HG03342 (cell line): ENCODE measurements at regions not wholly inside any gene's neighbourhood (a gene's known extent, or its start where the extent isn't known, plus 50 kb on each side); places are given as distances from the start of the nearest gene placed in this dataset.
"Not testable (repeated sequence)": the region's sequence is repeated elsewhere in the genome, so short reads cannot be mapped to it uniquely, and the experiment has no call there.

Experiments used
- ATAC-seq: cut with Tn5 transposase; IDR thresholded peaks from one replicate; pipeline ENCODE4 v1.9.1; 2021; ENCODE audit warnings: mild to moderate bottlenecking, moderate library complexity; ENCODE audit not compliant: unreplicated experiment

GRCh38 chr5:9761706-9762105 lies 131.6 kb upstream of the TAS2R1 start:
- ATAC-seq, result no peak

DNA sequence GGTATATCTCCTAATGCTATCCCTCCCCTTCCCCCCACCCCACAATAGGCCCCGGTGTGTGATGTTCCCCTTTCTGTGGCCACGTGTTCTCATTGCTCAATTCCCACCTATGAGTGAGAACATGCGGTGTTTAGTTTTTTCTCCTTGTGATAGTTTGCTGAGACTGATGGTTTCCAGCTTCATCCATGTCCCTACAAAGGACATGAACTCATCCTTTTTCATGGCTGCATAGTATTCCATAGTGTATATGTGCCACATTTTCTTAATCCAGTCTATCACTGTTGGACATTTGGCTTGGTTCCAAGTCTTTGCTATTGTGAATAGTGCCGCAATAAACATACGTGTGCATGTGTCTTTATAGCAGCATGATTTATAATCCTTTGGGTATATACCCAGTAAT lies 122.5 kb upstream of the TAS2R1 start:
- ATAC-seq, result not testable (repeated sequence)

DNA sequence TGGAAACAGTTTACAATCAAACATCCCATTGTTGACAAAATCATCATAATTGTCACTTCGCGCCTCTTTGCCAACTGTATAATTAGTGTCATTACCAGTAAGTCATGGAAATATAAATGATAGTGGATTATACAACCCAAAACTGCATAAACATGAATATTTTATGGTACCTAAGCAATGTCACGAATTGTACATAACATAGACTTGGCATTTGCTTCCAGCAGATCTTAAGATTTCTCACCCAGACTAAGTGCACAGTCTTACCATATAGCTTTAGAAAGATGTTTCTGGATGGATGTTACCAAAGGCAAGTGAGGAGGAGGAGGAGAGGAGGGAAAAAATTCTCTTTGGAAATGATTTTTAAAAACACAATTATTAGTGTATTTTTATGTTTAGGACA lies 113.4 kb upstream of the TAS2R1 start:
- no peak for ATAC-seq

- no peak for ATAC-seq
Measured at GRCh38 chr5:9742848-9743247, 112.7 kb upstream of the TAS2R1 start.

DNA sequence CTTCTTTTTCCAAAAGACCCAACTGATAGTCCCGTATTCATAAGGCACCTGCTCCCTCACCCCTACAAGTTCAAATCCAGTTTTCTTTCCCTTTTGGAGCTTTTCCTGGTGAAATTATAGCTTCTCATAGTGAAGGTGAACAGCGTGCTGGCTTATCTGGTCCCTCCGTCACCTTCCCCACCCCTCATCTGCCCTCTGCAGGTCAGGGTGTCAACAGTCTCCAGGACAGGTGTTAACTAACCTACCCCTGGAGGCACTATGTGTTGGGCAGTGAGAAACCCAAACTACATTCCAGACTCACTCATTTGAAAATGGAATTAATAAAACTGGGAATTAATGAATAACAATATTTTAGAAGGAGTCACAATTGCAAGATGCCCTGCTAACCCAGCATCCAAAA lies 109.0 kb upstream of the TAS2R1 start:
- no peak for ATAC-seq

DNA sequence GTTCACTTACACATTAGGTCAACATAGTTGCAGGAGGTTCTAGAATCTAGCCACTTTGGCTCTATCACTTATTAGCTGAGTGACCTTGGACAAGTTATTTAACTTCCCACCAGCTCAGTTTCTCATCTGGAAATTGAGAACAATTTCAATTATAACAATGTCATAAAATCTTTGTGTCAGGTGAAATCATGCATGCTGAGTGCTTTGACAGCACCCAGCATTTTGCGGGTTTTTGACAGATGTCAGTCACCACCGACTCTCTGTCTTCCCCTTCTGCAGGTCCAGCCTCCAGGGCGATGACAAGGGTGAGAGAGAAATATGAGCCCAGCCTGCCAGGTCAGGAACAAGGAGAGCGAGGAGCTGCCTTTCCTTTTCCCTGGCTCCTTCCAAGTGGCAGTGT lies 107.1 kb upstream of the TAS2R1 start:
- ATAC-seq, result no peak

- no peak for ATAC-seq
Measured at GRCh38 chr5:9733486-9733885, 103.3 kb upstream of the TAS2R1 start.

- ATAC-seq, result no peak
Measured at GRCh38 chr5:9731159-9731558, 101.0 kb upstream of the TAS2R1 start.

- no peak for ATAC-seq
Measured at GRCh38 chr5:9728261-9728660, 98.1 kb upstream of the TAS2R1 start.

DNA sequence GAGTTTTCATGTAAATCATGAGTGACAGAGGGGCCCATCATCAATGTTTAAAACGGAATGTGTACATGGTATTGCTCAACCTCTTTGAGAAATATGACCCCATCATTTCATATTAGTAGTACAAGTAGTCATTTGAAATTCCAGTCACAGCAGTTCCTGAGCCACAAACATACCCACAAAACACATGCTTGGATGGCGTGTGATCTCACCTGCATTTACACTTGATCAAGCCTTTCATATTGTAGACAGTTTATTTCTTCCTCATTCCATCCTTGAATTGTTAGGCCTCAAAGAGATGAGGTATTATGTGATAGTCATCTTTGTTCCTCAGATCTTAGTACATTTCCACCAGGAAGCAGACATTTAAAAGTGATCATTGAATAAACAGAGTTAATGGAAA lies 96.8 kb upstream of the TAS2R1 start:
- no peak for ATAC-seq

DNA sequence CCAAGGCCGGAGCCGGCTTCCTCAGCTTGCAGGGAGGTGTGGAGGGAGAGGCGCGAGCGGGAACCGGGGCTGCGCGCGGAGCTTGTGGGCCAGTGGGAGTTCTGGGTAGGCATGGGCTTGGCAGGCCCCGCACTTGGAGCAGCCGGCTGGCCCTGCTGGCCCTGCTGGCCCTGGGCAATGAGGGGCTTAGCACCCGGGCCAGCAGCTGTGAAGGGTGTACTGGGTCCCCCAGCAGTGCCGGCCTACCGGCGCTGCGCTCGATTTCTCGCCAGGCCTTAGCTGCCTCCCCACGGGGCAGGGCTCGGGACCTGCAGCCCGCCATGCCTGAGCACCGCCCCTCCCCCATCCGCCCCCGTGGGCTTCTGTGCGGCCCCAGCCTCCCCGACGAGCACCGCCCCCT lies 95.1 kb upstream of the TAS2R1 start:
- ATAC-seq, result not testable (repeated sequence)

DNA sequence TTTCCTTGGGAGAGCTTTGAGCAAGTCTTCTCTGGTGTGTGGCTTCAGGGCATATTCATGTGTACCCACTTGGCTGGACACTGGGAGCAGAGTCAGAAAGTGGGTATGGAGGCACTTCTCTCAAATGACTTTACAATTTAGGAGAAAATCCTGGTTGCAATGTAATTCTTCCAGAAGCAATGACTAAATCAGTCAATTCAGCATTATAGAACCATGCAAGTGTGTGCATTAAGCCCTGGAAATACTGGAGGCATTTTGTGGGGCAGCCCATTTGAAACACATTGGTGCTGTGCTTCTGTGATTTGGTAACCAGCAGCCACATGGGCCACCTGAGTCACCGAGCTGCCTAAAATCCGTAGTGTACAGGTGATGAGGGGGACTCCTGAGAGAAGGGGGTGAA lies 94.6 kb upstream of the TAS2R1 start:
- no peak for ATAC-seq

DNA sequence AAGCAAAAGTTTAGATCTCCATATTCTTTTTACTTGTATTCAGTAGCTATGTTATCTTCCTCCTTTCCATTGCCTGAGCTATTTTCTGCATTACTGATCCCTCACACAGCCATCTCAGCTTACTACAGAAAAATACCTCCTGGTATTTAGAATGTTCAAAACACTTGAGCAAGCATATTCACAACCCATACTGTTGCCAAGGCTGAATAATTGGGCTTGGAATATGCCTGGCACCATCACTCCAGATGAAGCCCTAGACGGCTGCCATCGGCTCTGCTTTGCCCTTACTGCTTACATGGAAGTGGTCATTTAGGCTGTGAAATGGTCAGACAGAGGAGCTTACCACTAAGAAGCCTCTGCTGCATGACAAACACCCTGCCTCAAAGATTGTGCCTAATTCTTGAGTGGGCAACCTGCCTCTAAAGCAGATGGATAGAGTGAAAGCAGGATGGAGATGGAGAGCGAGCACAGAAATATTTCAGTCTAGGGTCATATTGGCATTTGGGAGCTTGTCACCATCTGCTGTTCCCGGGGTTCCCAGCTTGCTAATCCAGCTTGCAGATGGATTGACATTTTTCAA lies 92.5 kb upstream of the TAS2R1 start:
- ATAC-seq, result no peak

DNA sequence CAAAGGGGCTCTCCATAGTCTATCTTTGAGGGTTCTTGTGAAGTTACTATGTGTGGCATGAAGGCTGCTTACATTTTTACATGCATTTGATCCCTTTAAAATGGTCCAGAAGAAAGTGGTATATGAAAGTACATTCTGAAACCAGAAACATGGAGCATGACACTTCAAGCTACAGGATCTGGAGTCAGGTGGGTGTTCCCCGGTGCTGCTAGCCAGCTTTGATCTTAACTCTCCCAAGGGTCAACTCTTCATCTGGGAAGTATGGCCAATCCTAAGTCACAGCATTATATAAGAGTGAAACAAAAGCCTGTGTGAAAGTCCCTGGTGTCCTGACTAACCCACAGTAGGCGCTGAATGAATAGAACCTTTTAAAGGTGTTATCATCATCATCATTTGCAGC lies 91.0 kb upstream of the TAS2R1 start:
- ATAC-seq, result no peak

GRCh38 chr5:9720361-9720760 lies 90.2 kb upstream of the TAS2R1 start:
- ATAC-seq, result no peak

DNA sequence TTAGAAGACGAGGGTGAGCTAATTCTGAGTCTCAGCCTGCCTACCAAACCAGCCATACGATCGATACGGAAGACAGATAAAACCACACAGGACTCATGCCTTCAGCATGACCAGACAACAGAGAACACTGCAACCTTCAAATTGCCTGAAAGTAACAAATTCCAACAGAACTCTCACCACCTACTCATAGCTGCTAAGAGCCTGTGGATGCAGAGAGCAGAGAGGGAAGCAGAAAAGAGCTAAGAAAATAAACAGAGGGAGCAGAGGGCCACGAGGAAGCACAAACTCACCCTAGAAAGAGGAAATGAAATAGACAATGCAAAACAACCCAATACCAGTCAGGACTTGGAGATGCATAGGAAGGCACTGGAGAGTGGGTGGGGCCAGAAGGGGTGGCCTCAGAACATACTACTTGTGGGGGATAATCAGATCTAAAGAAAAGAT lies 86.7 kb upstream of the TAS2R1 start:
- ATAC-seq, result peak; percentile 89

- ATAC-seq, result no peak
Measured at GRCh38 chr5:9715891-9716335, 85.8 kb upstream of the TAS2R1 start.

DNA sequence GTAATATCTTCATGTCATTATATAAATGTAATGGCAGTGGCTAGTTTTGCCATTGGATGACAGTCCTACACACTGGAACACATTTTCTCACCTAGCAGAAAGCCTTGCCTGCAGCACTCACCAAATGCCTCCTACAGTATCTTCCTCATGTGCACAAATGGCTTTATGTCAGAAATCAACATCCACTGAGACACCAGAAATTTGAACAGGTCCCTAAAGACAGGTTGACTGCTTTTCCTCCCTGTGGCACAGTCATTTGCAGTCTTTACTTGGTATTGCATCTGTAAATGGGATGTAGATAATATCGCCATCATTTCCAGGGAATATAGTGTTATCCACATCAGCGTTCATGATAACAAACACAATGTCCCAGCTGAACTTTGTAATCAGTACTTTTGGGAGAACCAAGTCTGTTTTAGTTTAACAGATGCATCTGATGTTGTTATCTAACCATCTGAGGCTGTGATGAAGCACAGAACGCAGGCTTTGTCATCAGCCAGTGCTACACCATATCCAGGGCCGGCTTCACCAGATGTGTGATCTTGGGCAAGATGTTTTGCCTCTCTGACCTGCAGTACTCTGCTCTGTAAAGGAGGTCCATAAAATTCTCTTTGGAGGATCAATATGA lies 83.9 kb upstream of the TAS2R1 start:
- no peak for ATAC-seq

DNA sequence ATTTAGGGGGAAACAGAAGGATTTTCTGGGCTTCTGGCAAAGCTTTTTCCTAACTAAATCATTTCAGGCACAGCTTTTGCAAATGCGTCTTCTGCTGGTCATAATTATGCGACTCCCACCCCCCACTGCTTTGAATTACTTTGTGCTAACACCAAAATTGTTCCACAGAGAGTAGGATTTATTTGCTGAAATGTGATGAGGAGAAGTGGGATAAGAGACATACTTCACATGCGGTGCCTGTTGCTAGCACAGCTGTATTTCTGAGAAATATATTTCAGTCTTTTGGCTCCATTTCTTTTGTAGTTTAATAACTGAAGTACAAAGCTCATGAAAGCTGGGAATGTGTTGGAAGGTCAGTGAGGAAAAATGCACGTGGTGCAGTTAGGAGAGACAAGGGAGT lies 83.2 kb upstream of the TAS2R1 start:
- no peak for ATAC-seq

DNA sequence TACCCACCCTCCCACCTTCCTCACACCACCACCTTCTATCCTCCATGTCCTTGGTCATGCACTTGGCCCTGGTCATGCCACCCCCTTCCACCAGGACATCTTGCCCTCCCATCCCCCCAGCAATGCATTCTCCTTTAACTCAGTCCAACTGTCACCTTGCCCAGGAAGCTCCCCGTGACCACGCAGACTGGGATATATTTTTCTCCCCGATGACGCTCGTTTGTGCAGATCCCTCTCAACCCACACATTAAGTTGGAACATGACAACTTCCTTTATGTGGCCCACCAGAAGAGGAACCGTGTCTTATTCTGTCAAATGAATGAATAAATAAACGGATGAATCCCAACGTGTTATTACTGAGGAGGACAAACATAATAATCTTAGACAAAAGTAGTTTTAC lies 82.8 kb upstream of the TAS2R1 start:
- no peak for ATAC-seq

GRCh38 chr5:9712506-9712905 lies 82.4 kb upstream of the TAS2R1 start:
- no peak for ATAC-seq

DNA sequence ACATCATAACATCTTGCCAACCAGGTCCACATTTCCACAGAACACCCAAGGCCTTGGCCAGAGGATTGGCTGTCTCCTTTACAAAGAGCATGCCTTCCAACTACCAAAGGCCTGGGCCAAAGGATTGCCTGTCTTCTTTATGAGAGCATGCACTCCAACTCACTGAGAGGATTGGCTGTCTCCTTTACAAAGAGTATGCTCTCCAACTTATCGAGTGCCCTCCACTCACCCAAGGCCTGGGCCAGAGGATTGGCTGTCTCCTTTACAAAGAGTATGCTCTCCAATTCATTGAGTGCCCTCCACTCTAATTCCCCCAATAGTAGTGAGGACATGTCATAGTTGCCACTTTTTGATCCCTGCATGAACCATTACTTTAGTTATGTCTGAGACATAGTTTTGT lies 79.9 kb upstream of the TAS2R1 start:
- no peak for ATAC-seq
